K562 (cell line): ENCODE measurements at regions not wholly inside any gene's neighbourhood (a gene's known extent, or its start where the extent isn't known, plus 50 kb on each side); places are given as distances from the start of the nearest gene placed in this dataset.

Experiments used
- ASH1L ChIP-seq: fragments of 450-650 bp; IDR thresholded peaks from 2 replicates; pipeline ENCODE4 v1.6.1; 2018; ENCODE audit warnings: borderline replicate concordance, mild to moderate bottlenecking, low read depth; ENCODE audit not compliant: partially characterized antibody
- CREBBP ChIP-seq: IDR thresholded peaks from one replicate; pipeline ENCODE4 v1.6.1; 2012; ENCODE audit warnings: low read depth, mild to moderate bottlenecking, control low read depth, inconsistent platforms, low read length
- FOXM1 ChIP-seq, 2 experiments: fragments of 450-650 bp in 1 of 2; sonication (generic) in 1 of 2; formaldehyde crosslinking in 1 of 2; IDR thresholded peaks; 2 replicates each; pipeline versions ENCODE4 v1.6.1 to v1.9.0; 2017 to 2022; ENCODE audit warnings: low read depth in 2 of 2, mild to moderate bottlenecking in 2 of 2, missing genetic modification reagents in 1 of 2, moderate library complexity in 1 of 2
- GTF2A2 ChIP-seq: IDR thresholded peaks from 2 replicates; pipeline ENCODE4 v1.6.1; 2016; ENCODE audit warnings: mild to moderate bottlenecking, missing genetic modification characterization, missing compliant biosample characterization
- GTF2E2 ChIP-seq: fragments of 200-800 bp; sonication (Bioruptor generic); IDR thresholded peaks from 2 replicates; pipeline ENCODE4 v1.6.1; 2016; ENCODE audit warnings: missing genetic modification characterization, missing compliant biosample characterization
- JUNB ChIP-seq: fragments of 450-650 bp; formaldehyde crosslinking; conservative IDR thresholded peaks from 2 replicates; pipeline ENCODE4 v1.4.0; 2020; ENCODE audit warnings: mild to moderate bottlenecking
- KLF1 ChIP-seq: fragments of 450-650 bp; IDR thresholded peaks from 2 replicates; pipeline ENCODE4 v1.6.1; 2016; ENCODE audit warnings: missing genetic modification characterization, missing compliant biosample characterization
- NCOA2 ChIP-seq, 2 experiments: fragments of 450-650 bp; IDR thresholded peaks; 2 replicates each; pipeline ENCODE4 v1.6.1; 2018; ENCODE audit warnings: mild to moderate bottlenecking in 2 of 2, moderate library complexity in 1 of 2; ENCODE audit not compliant: partially characterized antibody in 2 of 2
- NR2F6 ChIP-seq: fragments of 450-650 bp; formaldehyde crosslinking; IDR thresholded peaks from 2 replicates; pipeline ENCODE4 v1.4.0; 2020; ENCODE audit warnings: mild to moderate bottlenecking
- PURB ChIP-seq: sonication (generic); formaldehyde crosslinking; IDR thresholded peaks from 2 replicates; pipeline ENCODE4 v1.9.0; 2021; ENCODE audit warnings: low read depth, mild to moderate bottlenecking, missing genetic modification reagents
- ZBTB12 ChIP-seq: fragments of 250-450 bp; sonication (Bioruptor Pico); IDR thresholded peaks from 2 replicates; pipeline ENCODE4 v1.4.0; 2020
- TF ChIP-seq, protein P1 (sequence below): fragments of 450-650 bp; formaldehyde crosslinking; IDR thresholded peaks from 2 replicates; pipeline ENCODE4 v1.4.0; 2022; ENCODE audit warnings: missing genetic modification characterization

DNA sequence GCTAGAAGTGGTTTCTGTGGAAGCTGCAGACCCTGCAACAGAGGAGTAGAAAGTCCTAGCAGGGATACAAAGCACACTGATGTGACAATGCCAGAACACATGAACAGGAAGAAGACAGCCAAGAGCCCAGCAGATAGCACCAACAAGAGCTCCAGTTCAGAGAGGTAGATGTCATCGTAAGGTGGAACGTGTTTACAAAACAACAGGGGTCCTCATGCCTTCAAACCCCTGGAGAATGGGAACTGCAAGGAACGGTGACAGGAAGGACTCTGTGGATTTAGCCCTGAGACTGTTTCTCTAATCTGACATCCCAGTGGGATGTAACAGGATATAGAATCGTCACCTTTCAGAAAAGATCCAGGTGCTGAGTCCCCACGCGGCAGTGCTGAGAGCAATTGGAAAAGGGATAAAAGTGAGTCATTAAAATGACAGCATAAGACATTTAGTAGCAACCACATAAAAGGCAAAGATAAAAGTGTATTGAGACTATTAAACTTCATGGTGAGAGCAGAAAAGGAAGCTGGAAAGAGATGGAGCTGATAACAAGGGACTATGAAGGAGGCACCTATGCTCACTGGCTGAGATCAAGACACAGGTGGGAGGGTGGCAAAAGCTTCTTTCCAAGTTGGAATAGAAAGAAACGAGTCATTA is 195.2 kb downstream of the FBXO15 start:
- TF ChIP-seq GTF2E2 (tag), result no peak
- TF ChIP-seq PURB (CRISPR knock-in tag), result no peak
- TF ChIP-seq, protein P1, sequence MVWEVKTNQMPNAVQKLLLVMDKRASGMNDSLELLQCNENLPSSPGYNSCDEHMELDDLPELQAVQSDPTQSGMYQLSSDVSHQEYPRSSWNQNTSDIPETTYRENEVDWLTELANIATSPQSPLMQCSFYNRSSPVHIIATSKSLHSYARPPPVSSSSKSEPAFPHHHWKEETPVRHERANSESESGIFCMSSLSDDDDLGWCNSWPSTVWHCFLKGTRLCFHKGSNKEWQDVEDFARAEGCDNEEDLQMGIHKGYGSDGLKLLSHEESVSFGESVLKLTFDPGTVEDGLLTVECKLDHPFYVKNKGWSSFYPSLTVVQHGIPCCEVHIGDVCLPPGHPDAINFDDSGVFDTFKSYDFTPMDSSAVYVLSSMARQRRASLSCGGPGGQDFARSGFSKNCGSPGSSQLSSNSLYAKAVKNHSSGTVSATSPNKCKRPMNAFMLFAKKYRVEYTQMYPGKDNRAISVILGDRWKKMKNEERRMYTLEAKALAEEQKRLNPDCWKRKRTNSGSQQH, result no peak
- TF ChIP-seq ZBTB12 (CRISPR knock-in tag), result no peak
- TF ChIP-seq KLF1 (tag), result no peak
- TF ChIP-seq ASH1L, result no peak
- no peak for TF ChIP-seq NCOA2 (IDR thresholded peaks at IDR 0.05; ENCODE audit: partially characterized antibody in 2 of 2)
- TF ChIP-seq NR2F6 (CRISPR knock-in tag), result no peak
- TF ChIP-seq FOXM1 (IDR thresholded peaks at IDR 0.05; ENCODE audit: low read depth), result no peak
- TF ChIP-seq FOXM1 (CRISPR knock-in tag; IDR thresholded peaks at IDR 0.05; ENCODE audit: low read depth), result no peak
- no peak for TF ChIP-seq JUNB (CRISPR knock-in tag)
- TF ChIP-seq CREBBP, result no peak
- no peak for TF ChIP-seq GTF2A2 (tag)
